Heart right ventricle (tissue), 16 donors: ENCODE measurements at regions not wholly inside any gene's neighbourhood (a gene's known extent, or its start where the extent isn't known, plus 50 kb on each side); places are given as distances from the start of the nearest gene placed in this dataset.

Experiments used
- ATAC-seq, 8 donors: fragments of 200-7000 bp; cut with Tn5 transposase; one replicate each; pipeline ENCODE4 v1.9.1; 2020; ENCODE audit warnings: mild to moderate bottlenecking in 8 of 8, moderate library complexity in 8 of 8, moderate number of reproducible peaks in 1 of 8
- DNase-seq, 2 donors: peaks; one replicate each; pipeline ENCODE4 v3.0.0-alpha.2; 2020
- H3K27ac ChIP-seq, 10 donors: fragments of 200-600 bp; sonication (generic) in 2 of 10; one replicate each; pipeline versions ENCODE4 v1.5.0 to v1.8.0; 2020 to 2022; ENCODE audit warnings: mild to moderate bottlenecking in 3 of 10
- H3K27me3 ChIP-seq, 7 donors: fragments of 200-600 bp; one replicate each; pipeline ENCODE4 v1.8.0; 2021 to 2022; ENCODE audit warnings: mild to moderate bottlenecking in 2 of 7
- H3K36me3 ChIP-seq, 9 donors: fragments of 200-600 bp; sonication (generic) in 1 of 9; one replicate each; pipeline versions ENCODE4 v1.5.0 to v1.8.0; 2020 to 2022; ENCODE audit warnings: mild to moderate bottlenecking in 2 of 9
- H3K4me1 ChIP-seq, 9 donors: fragments of 200-600 bp; sonication (generic) in 1 of 9; one replicate each; pipeline versions ENCODE4 v1.5.0 to v1.8.0; 2020 to 2022; ENCODE audit warnings: mild to moderate bottlenecking in 4 of 9
- H3K4me3 ChIP-seq, 10 donors: fragments of 200-600 bp; sonication (generic) in 2 of 10; one replicate each; pipeline versions ENCODE4 v1.5.0 to v1.8.0; 2020 to 2022; ENCODE audit warnings: mild to moderate bottlenecking in 7 of 10, moderate library complexity in 2 of 10
- H3K9me3 ChIP-seq, 11 donors: fragments of 200-600 bp in 10 of 11; sonication (generic) in 2 of 11; one replicate each; pipeline versions ENCODE4 v1.5.0 to v1.8.0; 2013 to 2022; ENCODE audit warnings: mild to moderate bottlenecking in 2 of 11, control low read depth in 1 of 11, moderate library complexity in 1 of 11
- CTCF ChIP-seq, 9 donors: fragments of 200-600 bp; sonication (generic) in 2 of 9; IDR thresholded peaks; one replicate each; pipeline versions ENCODE4 v1.5.0 to v1.8.0; 2021 to 2022; ENCODE audit warnings: antibody characterized with exemption in 9 of 9, mild to moderate bottlenecking in 5 of 9, moderate library complexity in 1 of 9
- WGBS, 2 donors: extraction: QIAGEN DNeasy Blood & Tissue Kit; methylation state at CpG; one replicate each; pipeline ENCODE4 v1.1.7; 2013; ENCODE audit warnings: inconsistent platforms in 1 of 2; 5-methylcytosine and 5-hydroxymethylcytosine counted together
- intact Hi-C, 10 donors: fragments of 100-400 bp; cut with DNase I; formaldehyde crosslinking; loops; one replicate each; pipeline versions ENCODE4 v1.11.1 to v1.14.2; 2022
- donor health status: Arrhythmogenic right ventricular cardiomyopathy.
- donor health status: ischemic (EF 13 %, LVEDD 7.1; RV severe dilation, severe dysfunction).
- donor health status: healthy with polysubstance abuse.
- donor health status: DM: no; HTN: yes; CAD: no.
- donor health status: DM: no; HTN: no; CAD: no.
- donor health status: ischemic (EF 25% LVEDD 6.9; RV normal size, moderate dysfunction).
- donor health status: ischemic (EF 25% LVEDD 5.7; RV mildly dilated, moderate dysfunction).
- donor health status: healthy.
- donor health status: DM: yes; HTN: yes; CAD: no.
- donor health status: Ischemic cardiomyopathy.
- donor health status: ischemic (EF 35%, LVEDD 5.7; RV mildly dilated, moderate dysfunction).
- donor health status: nonischemic (EF 11% LVEDD 7.7; RV severe dilation, severe dysfunction).
- donor health status: DM: yes; HTN: yes; CAD: no.
- donor health status: PGD.
- donor health status: ischemic (EF 29% LVEDD 5.4; RV normal size, mild dysfunction).
- donor health status: nonischemic (EF 23%, LVEDD 6.1; RV moderate dilation, normal function).

DNA sequence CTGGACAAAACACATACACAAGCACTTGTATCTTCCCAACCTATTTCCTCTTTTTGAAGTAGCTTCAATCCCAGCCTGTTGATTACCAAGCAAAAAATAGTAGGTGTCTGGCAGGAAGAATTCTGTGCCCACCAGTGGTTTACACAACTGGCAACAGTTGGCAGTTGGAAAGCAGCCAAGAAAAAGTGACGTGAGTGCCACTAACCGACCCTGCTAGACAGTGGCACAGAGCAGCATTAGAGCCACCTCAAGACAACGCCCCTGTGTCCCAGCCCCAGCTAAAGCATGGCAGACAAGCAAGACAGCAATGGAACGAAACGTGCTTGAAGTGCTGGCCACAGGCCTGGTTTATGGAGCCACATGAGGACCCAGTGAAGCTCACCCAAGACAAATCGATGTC is 379.6 kb downstream of the FBXO15 start:
- Histone ChIP-seq H3K36me3 (no peaks in the 10 kb centered on the region), H3K4me3 (no peak overlapping the region), H3K4me1 (no peaks in the 10 kb centered on the region), H3K27me3 (peaks cover 0 to 3% (median 0%) of the 10 kb centered on the region in 7 donors), H3K9me3 (no peaks in the 10 kb centered on the region), H3K27ac (no peak overlapping the region)
- WGBS, 2 donors: 62 to 65% methylated on average over 6 of the region's 6 CpGs
- no peak for TF ChIP-seq CTCF (IDR thresholded peaks at IDR 0.05)
- ATAC-seq (no peak), DNase-seq (no peak)
- intact Hi-C loops: no loop called here

DNA sequence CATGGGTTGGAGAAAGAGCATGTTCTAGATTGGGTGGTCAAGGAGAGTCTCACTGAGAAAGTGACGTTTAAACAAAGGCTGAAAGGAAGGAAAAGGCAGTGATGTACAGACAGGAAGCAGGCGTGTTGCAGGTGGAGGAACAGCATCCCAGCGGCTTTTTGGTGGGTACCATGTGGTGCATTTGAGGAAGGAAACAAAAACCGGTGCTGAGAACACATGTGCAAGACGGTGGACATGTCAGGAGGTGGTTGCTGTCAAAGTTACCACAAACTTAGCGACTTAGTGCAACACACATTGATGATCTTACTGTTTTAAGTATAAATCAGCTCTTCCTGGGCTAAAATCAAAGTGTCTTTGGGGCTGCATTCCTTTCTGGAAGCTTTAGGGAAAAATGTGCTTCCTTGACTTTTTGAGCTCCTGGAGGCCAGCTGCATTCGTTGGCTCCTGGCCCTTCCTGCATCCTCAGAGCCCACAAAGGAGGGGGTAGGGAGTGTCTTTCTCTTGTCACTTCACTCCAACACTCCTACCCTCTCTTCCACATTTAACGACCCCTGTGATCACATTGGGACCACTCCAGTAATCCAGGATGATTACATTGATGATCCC is 380.6 kb downstream of the FBXO15 start:
- H3K9me3 ChIP-seq: no peaks in the 10 kb centered on the region
- 51 to 57% methylated on average over 8 of the region's 8 CpGs for WGBS, 2 donors
- H3K27me3 ChIP-seq: peaks cover 0 to 3% (median 0%) of the 10 kb centered on the region in 7 donors
- H3K4me3 ChIP-seq: no peak overlapping the region
- H3K4me1 ChIP-seq: no peaks in the 10 kb centered on the region
- TF ChIP-seq CTCF (IDR thresholded peaks at IDR 0.05): no peak
- DNase-seq: no peak
- intact Hi-C loops: no loop called here
- H3K27ac ChIP-seq: no peak overlapping the region
- ATAC-seq: no peak
- no peaks in the 10 kb centered on the region for H3K36me3 ChIP-seq

DNA sequence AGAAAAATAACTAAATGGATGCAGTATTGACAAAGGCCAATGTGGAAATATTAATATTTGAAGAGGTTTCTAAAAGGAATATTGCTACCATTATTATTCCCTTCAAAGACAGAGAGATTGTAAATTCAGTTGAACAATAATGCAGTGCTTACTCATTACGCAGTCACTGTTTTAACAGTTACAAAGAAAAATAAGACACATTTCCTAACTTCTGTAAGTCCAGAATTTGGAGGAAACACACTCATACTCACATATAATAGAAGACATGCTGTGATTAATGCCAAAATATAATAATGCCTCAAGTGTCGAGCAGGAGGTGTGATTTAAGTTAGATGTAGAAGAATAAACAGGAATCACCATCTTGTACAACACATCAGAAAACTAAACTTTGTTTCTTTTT is 389.2 kb downstream of the FBXO15 start:
- ATAC-seq (no peak), DNase-seq (no peak)
- 89 to 92% methylated on average over 2 of the region's 2 CpGs for WGBS, 2 donors
- no peaks in the 10 kb centered on the region for H3K27me3 ChIP-seq
- no peak overlapping the region for H3K4me3 ChIP-seq
- TF ChIP-seq CTCF (IDR thresholded peaks at IDR 0.05): no peak
- H3K27ac ChIP-seq: no peak overlapping the region
- intact Hi-C loops: no loop called here
- H3K4me1 ChIP-seq: no peaks in the 10 kb centered on the region
- H3K36me3 ChIP-seq: no peaks in the 10 kb centered on the region
- H3K9me3 ChIP-seq: no peaks in the 10 kb centered on the region

DNA sequence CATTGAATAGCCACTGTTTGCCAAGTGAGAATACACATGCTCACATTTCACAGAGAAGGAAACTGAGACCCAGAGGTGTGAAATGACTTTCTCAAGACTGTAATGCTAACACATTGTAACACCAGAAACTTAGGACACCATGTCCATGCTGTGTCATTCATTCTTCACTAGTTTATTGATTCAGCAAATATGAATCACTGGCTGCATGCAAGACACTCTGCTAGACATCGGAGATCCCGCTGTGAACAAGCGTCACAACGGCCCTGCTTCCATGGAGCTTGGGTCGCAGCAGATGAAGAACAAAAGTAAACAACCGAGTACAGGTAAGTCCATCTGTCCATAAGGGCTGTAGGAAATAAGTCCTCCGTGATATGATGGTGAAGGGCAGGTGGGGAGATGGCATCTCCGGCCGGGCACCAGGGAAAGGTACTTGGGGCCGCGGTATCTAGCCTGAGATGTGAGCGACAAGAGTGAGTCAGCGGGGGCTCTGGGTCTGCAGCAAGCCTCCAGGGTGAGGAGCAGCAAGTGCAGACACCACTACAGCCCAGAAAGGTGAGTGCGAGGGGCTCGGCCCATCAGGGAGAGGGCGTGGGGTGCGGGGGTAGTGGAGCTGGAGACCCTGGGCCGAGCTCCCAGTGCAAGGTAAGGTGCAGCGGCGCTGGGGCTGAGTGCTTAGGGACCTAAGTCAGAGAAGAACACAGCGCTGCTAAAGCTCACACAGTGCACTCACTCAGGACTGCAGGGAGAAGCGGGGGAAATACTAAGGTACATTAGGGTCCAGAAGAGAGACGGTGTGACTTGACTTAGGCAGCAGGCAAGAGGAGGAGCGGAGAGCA is 391.2 kb downstream of the FBXO15 start:
- no peak for ATAC-seq
- H3K36me3 ChIP-seq: no peaks in the 10 kb centered on the region
- 91 to 92% methylated on average over 24 of the region's 24 CpGs for WGBS, 2 donors
- no peak overlapping the region for H3K4me3 ChIP-seq
- no peaks in the 10 kb centered on the region for H3K9me3 ChIP-seq
- TF ChIP-seq CTCF (IDR thresholded peaks at IDR 0.05): no peak
- no peaks in the 10 kb centered on the region for H3K27me3 ChIP-seq
- H3K4me1 ChIP-seq: no peaks in the 10 kb centered on the region
- DNase-seq: no peak
- intact Hi-C loops: no loop called here
- no peak overlapping the region for H3K27ac ChIP-seq
